ENCODE measurements at regions not wholly inside any gene's neighbourhood (a gene's known extent, or its start where the extent isn't known, plus 50 kb on each side); places are given as distances from the start of the nearest gene placed in this dataset.

DNA sequence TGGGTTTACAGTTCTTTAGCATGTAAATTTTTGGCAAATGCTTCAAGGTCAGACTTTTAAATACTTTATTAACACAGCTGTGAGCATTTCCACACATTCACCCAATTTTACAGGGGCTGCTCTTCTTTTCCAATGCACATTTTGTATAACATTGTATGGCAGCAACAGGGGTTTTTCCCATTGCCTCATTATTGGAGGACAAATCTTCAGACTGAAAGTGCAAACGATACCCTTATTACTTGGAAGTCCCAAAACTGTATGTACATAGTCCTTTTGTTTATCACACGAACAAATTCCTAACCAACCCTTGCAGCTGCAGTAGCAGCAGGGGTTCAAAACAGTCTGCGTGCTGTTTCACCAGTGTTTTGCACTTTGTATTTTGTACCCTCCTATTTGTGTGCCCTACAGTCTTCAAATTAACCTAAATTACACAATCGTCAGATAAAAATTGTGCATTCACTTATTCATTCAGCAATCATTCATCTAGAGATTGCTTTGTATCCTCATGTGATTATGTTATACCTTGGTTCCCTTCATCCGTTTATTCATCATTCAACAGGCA is 330.7 kb upstream of the RASGEF1B start:
- Mint-ChIP-seq H3K4me1 (no peaks in the 10 kb centered on the region), H3K27me3 (no peaks in the 10 kb centered on the region), H3K9me3 (peaks cover 3% of the 10 kb centered on the region), H3K36me3 (ENCODE audit: low read depth) (no peaks in the 10 kb centered on the region), H3K4me3 (no peak overlapping the region), H3K27ac (no peak overlapping the region)
- intact Hi-C loops (cut with micrococcal nuclease) = no loop called here
- POLR2A ChIA-PET = no interaction called here
- CTCF ChIA-PET = no interaction called here
- DNase-seq (no peak), ATAC-seq (ENCODE audit: low read depth) (no peak)
- TF ChIP-seq, protein P1, sequence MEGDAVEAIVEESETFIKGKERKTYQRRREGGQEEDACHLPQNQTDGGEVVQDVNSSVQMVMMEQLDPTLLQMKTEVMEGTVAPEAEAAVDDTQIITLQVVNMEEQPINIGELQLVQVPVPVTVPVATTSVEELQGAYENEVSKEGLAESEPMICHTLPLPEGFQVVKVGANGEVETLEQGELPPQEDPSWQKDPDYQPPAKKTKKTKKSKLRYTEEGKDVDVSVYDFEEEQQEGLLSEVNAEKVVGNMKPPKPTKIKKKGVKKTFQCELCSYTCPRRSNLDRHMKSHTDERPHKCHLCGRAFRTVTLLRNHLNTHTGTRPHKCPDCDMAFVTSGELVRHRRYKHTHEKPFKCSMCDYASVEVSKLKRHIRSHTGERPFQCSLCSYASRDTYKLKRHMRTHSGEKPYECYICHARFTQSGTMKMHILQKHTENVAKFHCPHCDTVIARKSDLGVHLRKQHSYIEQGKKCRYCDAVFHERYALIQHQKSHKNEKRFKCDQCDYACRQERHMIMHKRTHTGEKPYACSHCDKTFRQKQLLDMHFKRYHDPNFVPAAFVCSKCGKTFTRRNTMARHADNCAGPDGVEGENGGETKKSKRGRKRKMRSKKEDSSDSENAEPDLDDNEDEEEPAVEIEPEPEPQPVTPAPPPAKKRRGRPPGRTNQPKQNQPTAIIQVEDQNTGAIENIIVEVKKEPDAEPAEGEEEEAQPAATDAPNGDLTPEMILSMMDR (IDR thresholded peaks at IDR 0.05) = no peak

DNA sequence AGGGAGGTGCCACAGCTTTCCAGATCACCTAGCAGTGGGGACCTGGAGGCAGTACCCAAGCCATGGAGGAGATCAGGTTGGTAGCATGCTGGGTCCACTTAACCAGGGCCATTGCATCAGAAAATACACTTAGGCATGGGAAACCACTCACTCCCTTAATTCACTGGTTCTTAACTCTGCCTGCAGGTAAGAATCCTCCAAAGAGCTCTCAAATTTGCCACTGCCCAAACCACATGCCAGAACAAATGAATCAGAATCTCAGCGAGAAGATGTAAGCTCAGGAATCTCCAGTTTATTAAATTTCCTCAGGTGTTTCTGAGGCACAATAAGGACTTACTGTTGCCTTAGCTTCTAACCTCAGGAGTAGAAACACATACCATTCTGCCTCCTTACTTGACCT is 327.7 kb upstream of the RASGEF1B start:
- CTCF ChIA-PET = no interaction called here
- no peak for ATAC-seq (ENCODE audit: low read depth)
- Mint-ChIP-seq H3K4me1 (peaks cover 7% of the 10 kb centered on the region), H3K27me3 (no peaks in the 10 kb centered on the region), H3K27ac (no peak overlapping the region), H3K9me3 (peaks cover 5% of the 10 kb centered on the region), H3K4me3 (no peak overlapping the region), H3K36me3 (ENCODE audit: low read depth) (no peaks in the 10 kb centered on the region)
- TF ChIP-seq, protein P1 (IDR thresholded peaks at IDR 0.05) = no peak
- intact Hi-C loops (cut with micrococcal nuclease) = no loop called here
- no peak for DNase-seq
- POLR2A ChIA-PET = no interaction called here

DNA sequence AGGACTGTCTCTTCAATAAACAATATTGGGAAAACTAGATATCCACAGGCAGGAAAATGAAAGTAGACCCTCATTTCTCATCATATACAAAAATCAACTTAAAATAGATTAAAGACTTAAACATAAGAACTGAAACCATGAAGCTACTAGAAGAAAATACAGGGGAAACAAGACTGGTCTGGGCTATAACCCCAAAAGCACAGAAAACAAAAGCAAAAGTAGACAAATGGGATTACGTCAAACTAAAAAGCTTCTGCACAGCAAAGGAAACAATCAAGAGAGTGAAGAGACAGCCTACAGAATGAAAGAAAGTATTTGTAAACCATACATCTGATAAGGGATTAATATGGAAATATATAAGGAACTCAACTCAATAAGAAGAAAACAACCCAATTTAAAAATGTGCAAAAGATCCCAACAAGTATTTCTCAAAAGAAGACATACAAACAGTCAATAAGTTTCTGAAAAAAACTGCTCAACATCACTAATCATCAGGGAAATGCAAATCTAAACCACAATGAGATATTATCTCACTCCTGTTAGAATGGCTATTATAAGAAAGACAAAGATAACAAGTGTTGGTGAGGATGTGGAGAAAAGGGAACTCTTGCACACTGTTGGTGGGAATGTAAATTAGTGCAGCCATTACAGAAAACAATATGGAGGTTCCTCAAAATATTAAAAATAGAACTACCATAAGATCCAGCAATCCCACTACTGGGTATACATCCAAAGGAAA is 325.3 kb upstream of the RASGEF1B start:
- intact Hi-C loops (cut with micrococcal nuclease) = no loop called here
- H3K27ac Mint-ChIP-seq = peak overlapping the region; percentile 16
- CTCF ChIA-PET = interaction anchor here (1.4 kb wide), 1 partner anchor 8 kb away, joined by 3 read pairs; no protein-coding TSS in a partner anchor
- H3K4me3 Mint-ChIP-seq = no peak overlapping the region
- no peaks in the 10 kb centered on the region for H3K36me3 Mint-ChIP-seq (ENCODE audit: low read depth)
- POLR2A ChIA-PET = no interaction called here
- TF ChIP-seq, protein P1 (IDR thresholded peaks at IDR 0.05) = no peak
- no peaks in the 10 kb centered on the region for H3K27me3 Mint-ChIP-seq
- DNase-seq (no peak), ATAC-seq (ENCODE audit: low read depth) (peak; percentile 25)
- peaks cover 12% of the 10 kb centered on the region for H3K9me3 Mint-ChIP-seq
- peaks cover 9% of the 10 kb centered on the region for H3K4me1 Mint-ChIP-seq

DNA sequence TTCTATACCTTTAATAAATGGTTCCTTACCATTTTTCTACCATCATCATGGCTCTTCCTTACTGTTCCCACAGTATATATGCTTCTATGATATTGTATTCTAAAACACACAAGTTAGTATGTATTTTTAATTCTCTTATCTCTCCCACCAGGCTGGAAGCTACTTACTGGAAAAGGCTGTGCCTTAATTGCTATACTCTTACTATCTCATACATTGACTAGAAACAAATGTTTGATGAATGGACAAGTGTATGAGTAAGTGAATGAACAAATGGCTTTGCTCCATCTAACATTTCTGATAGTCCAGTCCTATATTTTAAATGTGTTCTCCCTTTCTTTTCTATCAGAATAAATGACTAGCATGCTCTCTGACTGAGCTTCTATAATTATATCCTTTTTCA is 320.8 kb upstream of the RASGEF1B start:
- Mint-ChIP-seq H3K4me3 (no peak overlapping the region), H3K36me3 (ENCODE audit: low read depth) (no peaks in the 10 kb centered on the region), H3K4me1 (peaks cover 29% of the 10 kb centered on the region), H3K27me3 (no peaks in the 10 kb centered on the region), H3K27ac (no peak overlapping the region), H3K9me3 (peaks cover 10% of the 10 kb centered on the region)
- CTCF ChIA-PET = no interaction called here
- POLR2A ChIA-PET = no interaction called here
- TF ChIP-seq, protein P1 (IDR thresholded peaks at IDR 0.05) = no peak
- intact Hi-C loops (cut with micrococcal nuclease) = no loop called here
- ATAC-seq (ENCODE audit: low read depth) = no peak
- DNase-seq = no peak

DNA sequence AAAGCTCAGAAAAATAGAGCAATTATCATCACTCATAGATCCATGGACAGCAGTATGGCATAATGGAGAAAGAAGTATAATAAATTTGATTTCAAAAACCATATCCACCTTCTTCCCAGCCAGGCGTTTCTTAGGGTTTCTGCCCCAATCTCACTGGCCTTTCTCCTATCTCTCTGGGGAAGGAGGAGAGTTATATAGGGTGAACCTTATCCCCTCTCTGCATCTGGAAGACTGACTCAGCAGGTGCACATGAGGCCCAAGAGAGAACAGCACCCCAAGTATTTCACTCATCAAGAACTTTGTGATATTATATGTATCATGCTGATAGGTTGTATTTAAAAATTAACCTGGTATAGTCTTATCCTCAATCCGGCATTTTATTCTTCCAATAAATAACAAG is 318.8 kb upstream of the RASGEF1B start:
- ChIA-PET POLR2A (no interaction called here), CTCF (no interaction called here)
- H3K4me3 Mint-ChIP-seq = peak overlapping the region; percentile 11
- peaks cover 22% of the 10 kb centered on the region for H3K4me1 Mint-ChIP-seq
- TF ChIP-seq, protein P1 (IDR thresholded peaks at IDR 0.05) = no peak
- ATAC-seq (ENCODE audit: low read depth) = no peak
- H3K27ac Mint-ChIP-seq = no peak overlapping the region
- DNase-seq = no peak
- H3K27me3 Mint-ChIP-seq = no peaks in the 10 kb centered on the region
- peaks cover 7% of the 10 kb centered on the region for H3K9me3 Mint-ChIP-seq
- intact Hi-C loops (cut with micrococcal nuclease) = no loop called here
- H3K36me3 Mint-ChIP-seq (ENCODE audit: low read depth) = no peaks in the 10 kb centered on the region
